DOHH2 (cell line): ENCODE measurements at regions not wholly inside any gene's neighbourhood (a gene's known extent, or its start where the extent isn't known, plus 50 kb on each side); places are given as distances from the start of the nearest gene placed in this dataset.
"Not testable (repeated sequence)": the region's sequence is repeated elsewhere in the genome, so short reads cannot be mapped to it uniquely, and the experiment has no call there.

ENCODE experiments used
- EZH2phosphoT487 ChIP-seq: fragments of 200-600 bp; sonication (generic); IDR thresholded peaks from 2 replicates; pipeline ENCODE4 v1.6.1; 2017; ENCODE audit warnings: borderline replicate concordance, mild to moderate bottlenecking, antibody characterized with exemption, low read length, moderate library complexity, mixed read lengths
- TF ChIP-seq, protein P1 (sequence below): fragments of 200-600 bp; sonication (generic); IDR thresholded peaks from one replicate; pipeline ENCODE4 v1.5.1; 2014; ENCODE audit warnings: antibody characterized with exemption, mild to moderate bottlenecking, low read depth, low read length; ENCODE audit not compliant: poor library complexity, severe bottlenecking

GRCh38 chr12:84154991-84155930, 757.3 kb downstream of the SLC6A15 start:
- TF ChIP-seq, protein P1, sequence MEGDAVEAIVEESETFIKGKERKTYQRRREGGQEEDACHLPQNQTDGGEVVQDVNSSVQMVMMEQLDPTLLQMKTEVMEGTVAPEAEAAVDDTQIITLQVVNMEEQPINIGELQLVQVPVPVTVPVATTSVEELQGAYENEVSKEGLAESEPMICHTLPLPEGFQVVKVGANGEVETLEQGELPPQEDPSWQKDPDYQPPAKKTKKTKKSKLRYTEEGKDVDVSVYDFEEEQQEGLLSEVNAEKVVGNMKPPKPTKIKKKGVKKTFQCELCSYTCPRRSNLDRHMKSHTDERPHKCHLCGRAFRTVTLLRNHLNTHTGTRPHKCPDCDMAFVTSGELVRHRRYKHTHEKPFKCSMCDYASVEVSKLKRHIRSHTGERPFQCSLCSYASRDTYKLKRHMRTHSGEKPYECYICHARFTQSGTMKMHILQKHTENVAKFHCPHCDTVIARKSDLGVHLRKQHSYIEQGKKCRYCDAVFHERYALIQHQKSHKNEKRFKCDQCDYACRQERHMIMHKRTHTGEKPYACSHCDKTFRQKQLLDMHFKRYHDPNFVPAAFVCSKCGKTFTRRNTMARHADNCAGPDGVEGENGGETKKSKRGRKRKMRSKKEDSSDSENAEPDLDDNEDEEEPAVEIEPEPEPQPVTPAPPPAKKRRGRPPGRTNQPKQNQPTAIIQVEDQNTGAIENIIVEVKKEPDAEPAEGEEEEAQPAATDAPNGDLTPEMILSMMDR: not testable (repeated sequence)
- TF ChIP-seq EZH2phosphoT487: not testable (repeated sequence)
